Memory B cell (primary cell): ENCODE measurements at regions not wholly inside any gene's neighbourhood (a gene's known extent, or its start where the extent isn't known, plus 50 kb on each side); places are given as distances from the start of the nearest gene placed in this dataset.

ENCODE experiments used
- ATAC-seq: fragments of 150-1000 bp; cut with Tn5 transposase; 2 replicates; pipeline ENCODE4 v1.10.0; 2021; ENCODE audit warnings: low read depth, mild to moderate bottlenecking, moderate library complexity
- DNase-seq, 2 donors: peaks; one replicate each; pipeline ENCODE4 v3.0.0; 2022; ENCODE audit warnings: low spot score in 2 of 2
- H3K27ac Mint-ChIP-seq: one replicate; pipeline ENCODE4 v1.8.0; 2022; ENCODE audit warnings: mild to moderate bottlenecking, moderate library complexity, mixed read lengths
- H3K27me3 Mint-ChIP-seq: one replicate; pipeline ENCODE4 v1.8.0; 2022; ENCODE audit warnings: mixed read lengths
- H3K36me3 Mint-ChIP-seq: one replicate; pipeline ENCODE4 v1.8.0; 2022; ENCODE audit warnings: mild to moderate bottlenecking, mixed read lengths
- H3K4me1 Mint-ChIP-seq: one replicate; pipeline ENCODE4 v1.8.0; 2022; ENCODE audit warnings: mixed read lengths
- H3K4me3 Mint-ChIP-seq: one replicate; pipeline ENCODE4 v1.8.0; 2022; ENCODE audit warnings: mild to moderate bottlenecking, moderate library complexity, mixed read lengths
- H3K9me3 Mint-ChIP-seq: one replicate; pipeline ENCODE4 v1.8.0; 2022; ENCODE audit warnings: mixed read lengths

DNA sequence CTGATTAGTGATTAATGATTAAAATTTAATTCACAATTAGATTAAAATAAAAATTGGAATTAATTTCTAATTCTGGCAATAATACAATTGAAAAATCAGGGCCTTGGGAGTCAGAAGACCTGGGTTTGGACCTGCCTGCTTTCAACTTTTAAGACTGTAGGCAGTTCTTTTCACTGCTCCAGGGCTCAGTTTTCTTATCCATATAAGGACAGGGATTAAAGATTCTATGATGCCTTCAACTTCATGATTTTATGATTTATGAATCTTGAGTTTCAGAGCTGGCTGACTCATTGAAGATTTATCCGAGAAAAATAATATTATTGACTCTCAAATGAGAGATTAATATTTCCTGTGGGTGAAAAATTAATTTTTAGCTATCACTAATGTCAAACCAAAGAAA is 208.6 kb upstream of the ANKH start:
- DNase-seq (no peak), ATAC-seq (no peak)
- Mint-ChIP-seq H3K4me1 (no peaks in the 10 kb centered on the region), H3K9me3 (no peaks in the 10 kb centered on the region), H3K27ac (no peak overlapping the region), H3K4me3 (no peak overlapping the region), H3K36me3 (no peaks in the 10 kb centered on the region), H3K27me3 (peaks cover 7% of the 10 kb centered on the region)

DNA sequence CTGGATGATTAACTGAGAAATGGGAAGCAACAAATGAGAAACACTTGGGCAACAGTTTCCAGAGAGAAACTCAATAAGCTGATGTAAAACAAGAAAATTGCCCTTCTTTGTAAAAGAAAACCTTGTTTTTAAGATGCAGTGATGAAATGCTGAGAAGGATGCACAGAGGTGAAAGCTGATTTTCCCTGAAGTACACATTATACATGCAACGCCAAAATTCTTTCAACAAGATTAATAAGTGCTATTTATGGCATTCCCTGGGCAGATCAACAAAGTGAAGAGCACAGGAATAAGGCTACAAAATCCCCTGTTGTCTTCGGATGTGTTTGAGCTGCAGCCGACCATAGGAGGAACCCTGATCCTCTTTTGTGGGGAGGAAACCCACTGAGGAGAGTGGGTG is 208.0 kb upstream of the ANKH start:
- Mint-ChIP-seq H3K9me3 (no peaks in the 10 kb centered on the region), H3K27ac (no peak overlapping the region), H3K36me3 (no peaks in the 10 kb centered on the region), H3K4me1 (no peaks in the 10 kb centered on the region), H3K27me3 (peaks cover 7% of the 10 kb centered on the region), H3K4me3 (no peak overlapping the region)
- ATAC-seq (no peak), DNase-seq (no peak)

DNA sequence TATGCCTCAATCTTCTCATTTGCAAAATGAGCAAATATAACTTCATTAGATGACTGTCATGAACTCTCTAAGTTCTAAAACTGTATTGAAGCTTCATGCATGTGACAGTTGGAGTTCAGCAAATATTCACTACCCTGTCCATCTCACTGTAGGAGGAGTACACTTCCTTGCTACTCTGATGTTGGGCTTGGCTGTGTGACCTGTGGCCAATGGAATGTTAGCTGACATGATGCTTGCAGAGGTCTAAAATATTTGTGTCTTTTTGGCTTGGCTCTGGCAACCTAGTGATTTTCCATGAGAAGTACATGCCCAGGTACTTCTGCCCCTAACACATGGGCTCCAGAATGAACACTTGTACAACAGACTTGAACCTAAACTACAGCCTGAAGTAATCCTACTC is 203.1 kb upstream of the ANKH start:
- no peak overlapping the region for H3K4me3 Mint-ChIP-seq
- DNase-seq (no peak), ATAC-seq (no peak)
- no peak overlapping the region for H3K27ac Mint-ChIP-seq
- H3K27me3 Mint-ChIP-seq, result peaks cover 11% of the 10 kb centered on the region
- no peaks in the 10 kb centered on the region for H3K4me1 Mint-ChIP-seq
- no peaks in the 10 kb centered on the region for H3K36me3 Mint-ChIP-seq
- H3K9me3 Mint-ChIP-seq, result no peaks in the 10 kb centered on the region

- H3K4me3 Mint-ChIP-seq, result no peak overlapping the region
- no peak for ATAC-seq
Measured at GRCh38 chr5:15073453-15073852, 201.9 kb upstream of the ANKH start.

GRCh38 chr5:15070907-15071306 is 199.3 kb upstream of the ANKH start:
- H3K27ac Mint-ChIP-seq, result no peak overlapping the region
- H3K36me3 Mint-ChIP-seq, result peaks cover 3% of the 10 kb centered on the region
- H3K9me3 Mint-ChIP-seq, result peaks cover 6% of the 10 kb centered on the region
- peaks cover 9% of the 10 kb centered on the region for H3K27me3 Mint-ChIP-seq
- no peak for ATAC-seq
- DNase-seq, result no peak
- H3K4me1 Mint-ChIP-seq, result no peaks in the 10 kb centered on the region
- H3K4me3 Mint-ChIP-seq, result no peak overlapping the region

More at GRCh38 chr5:15073453-15073852, 201.9 kb upstream of the ANKH start:
- Mint-ChIP-seq H3K4me1 (no peaks in the 10 kb centered on the region), H3K9me3 (no peaks in the 10 kb centered on the region), H3K27me3 (peaks cover 11% of the 10 kb centered on the region), H3K27ac (no peak overlapping the region), H3K36me3 (no peaks in the 10 kb centered on the region)
- DNase-seq, result no peak

- Mint-ChIP-seq H3K27me3 (peaks cover 9% of the 10 kb centered on the region), H3K4me3 (no peak overlapping the region), H3K9me3 (peaks cover 6% of the 10 kb centered on the region), H3K27ac (no peak overlapping the region), H3K4me1 (no peaks in the 10 kb centered on the region), H3K36me3 (peaks cover 3% of the 10 kb centered on the region)
- ATAC-seq (no peak), DNase-seq (no peak)
Measured at GRCh38 chr5:15069407-15069905, 197.9 kb upstream of the ANKH start.

DNA sequence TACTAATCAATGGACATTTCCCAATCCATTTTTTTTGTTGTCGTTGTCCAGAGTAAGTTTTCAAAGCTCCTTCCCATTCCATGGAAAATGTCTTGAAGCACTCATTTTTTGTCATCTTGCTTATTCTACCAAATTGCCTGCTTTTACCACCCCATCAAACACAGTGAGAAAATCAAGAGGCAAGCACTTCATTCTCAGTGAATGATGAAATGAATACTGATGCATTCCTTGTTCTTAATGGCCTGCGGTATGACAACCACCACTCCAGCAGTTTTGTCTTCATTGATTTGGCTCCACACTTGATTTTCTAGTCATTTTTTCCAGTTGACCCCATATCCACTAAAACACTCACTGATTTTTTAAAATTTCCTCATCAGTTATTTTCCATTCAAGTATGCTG is 193.5 kb upstream of the ANKH start:
- H3K27ac Mint-ChIP-seq, result no peak overlapping the region
- ATAC-seq, result no peak
- no peak overlapping the region for H3K4me3 Mint-ChIP-seq
- H3K9me3 Mint-ChIP-seq, result peaks cover 6% of the 10 kb centered on the region
- no peak for DNase-seq
- H3K27me3 Mint-ChIP-seq, result peaks cover 14% of the 10 kb centered on the region
- H3K36me3 Mint-ChIP-seq, result peaks cover 3% of the 10 kb centered on the region
- H3K4me1 Mint-ChIP-seq, result no peaks in the 10 kb centered on the region

GRCh38 chr5:15064396-15064795 is 192.8 kb upstream of the ANKH start:
- DNase-seq, result no peak
- H3K36me3 Mint-ChIP-seq, result peaks cover 3% of the 10 kb centered on the region
- ATAC-seq, result no peak
- peaks cover 6% of the 10 kb centered on the region for H3K9me3 Mint-ChIP-seq
- no peak overlapping the region for H3K4me3 Mint-ChIP-seq
- H3K4me1 Mint-ChIP-seq, result no peaks in the 10 kb centered on the region
- no peak overlapping the region for H3K27ac Mint-ChIP-seq
- H3K27me3 Mint-ChIP-seq, result peaks cover 11% of the 10 kb centered on the region

DNA sequence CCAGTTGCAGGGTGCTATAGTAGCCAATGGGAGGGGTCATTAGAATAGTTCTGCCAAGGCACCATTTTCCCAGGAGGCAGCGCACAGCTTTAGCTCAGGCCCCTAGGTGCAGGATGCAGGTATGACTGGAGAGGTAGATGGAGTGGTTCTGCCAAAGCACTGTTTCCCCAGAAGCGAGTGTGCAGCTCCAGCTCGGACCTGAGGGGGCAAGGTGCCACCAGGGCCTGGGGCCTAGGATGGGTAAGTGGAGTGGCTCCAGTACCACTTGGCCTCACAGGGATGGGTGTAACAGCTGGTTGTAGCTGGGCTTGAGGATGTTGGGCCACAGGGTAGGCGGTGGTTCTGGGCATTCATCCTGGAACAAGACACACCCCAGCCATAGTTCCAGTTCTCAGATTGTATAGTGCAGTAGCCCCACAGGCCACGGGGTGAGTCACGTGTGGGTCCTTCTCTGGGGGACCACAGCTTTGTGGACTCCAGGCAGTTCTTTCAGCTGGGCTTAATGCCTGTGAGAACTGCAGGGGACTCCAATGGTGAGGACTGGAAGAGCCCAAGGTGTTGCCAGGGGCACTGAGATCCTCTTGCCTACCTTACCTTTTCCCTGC is 185.5 kb upstream of the ANKH start:
- no peak for ATAC-seq
- DNase-seq, result no peak
- H3K4me1 Mint-ChIP-seq, result no peaks in the 10 kb centered on the region
- H3K9me3 Mint-ChIP-seq, result peaks cover 4% of the 10 kb centered on the region
- H3K27me3 Mint-ChIP-seq, result peaks cover 13% of the 10 kb centered on the region
- H3K4me3 Mint-ChIP-seq, result no peak overlapping the region
- no peaks in the 10 kb centered on the region for H3K36me3 Mint-ChIP-seq
- no peak overlapping the region for H3K27ac Mint-ChIP-seq

GRCh38 chr5:15044521-15044920 is 172.9 kb upstream of the ANKH start:
- ATAC-seq (no peak), DNase-seq (no peak)
- Mint-ChIP-seq H3K27me3 (peaks cover 4% of the 10 kb centered on the region), H3K36me3 (no peaks in the 10 kb centered on the region), H3K9me3 (peaks cover 4% of the 10 kb centered on the region), H3K4me1 (no peaks in the 10 kb centered on the region), H3K27ac (no peak overlapping the region), H3K4me3 (no peak overlapping the region)

GRCh38 chr5:15037247-15037908 is 165.8 kb upstream of the ANKH start:
- no peak for ATAC-seq
- no peak overlapping the region for H3K27ac Mint-ChIP-seq

GRCh38 chr5:15034379-15034778 is 162.8 kb upstream of the ANKH start:
- Mint-ChIP-seq H3K36me3 (no peaks in the 10 kb centered on the region), H3K27ac (no peak overlapping the region), H3K9me3 (peaks cover 3% of the 10 kb centered on the region), H3K4me3 (no peak overlapping the region), H3K27me3 (peaks cover 6% of the 10 kb centered on the region), H3K4me1 (no peaks in the 10 kb centered on the region)
- DNase-seq (no peak), ATAC-seq (no peak)

More at GRCh38 chr5:15037247-15037908, 165.8 kb upstream of the ANKH start:
- H3K4me3 Mint-ChIP-seq, result no peak overlapping the region
- no peaks in the 10 kb centered on the region for H3K36me3 Mint-ChIP-seq
- peaks cover 5% of the 10 kb centered on the region for H3K27me3 Mint-ChIP-seq
- DNase-seq, result no peak
- no peaks in the 10 kb centered on the region for H3K4me1 Mint-ChIP-seq
- peaks cover 7% of the 10 kb centered on the region for H3K9me3 Mint-ChIP-seq

DNA sequence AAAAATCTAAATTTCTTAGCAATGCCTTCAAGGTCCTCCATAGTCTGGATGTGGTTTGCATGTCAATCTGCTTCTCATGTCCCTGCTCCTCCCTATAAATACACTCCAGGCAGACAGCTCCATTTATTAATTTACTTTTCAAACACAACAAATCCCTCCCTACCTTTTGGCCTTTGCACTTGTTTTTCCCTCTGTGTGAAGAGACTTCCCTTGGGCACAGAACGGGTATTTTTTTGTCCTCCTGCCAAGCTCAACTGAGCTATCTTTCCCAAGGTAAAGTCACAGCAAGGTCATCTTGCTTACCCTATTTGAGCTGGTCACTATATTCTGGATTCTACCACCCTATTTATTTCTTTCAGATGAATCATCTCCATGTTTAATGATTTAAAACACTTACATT is 159.6 kb upstream of the ANKH start:
- ATAC-seq, result no peak
- Mint-ChIP-seq H3K4me1 (no peaks in the 10 kb centered on the region), H3K9me3 (no peaks in the 10 kb centered on the region), H3K27ac (no peak overlapping the region), H3K36me3 (peaks cover 3% of the 10 kb centered on the region), H3K4me3 (no peak overlapping the region), H3K27me3 (peaks cover 16% of the 10 kb centered on the region)
- DNase-seq, result no peak

DNA sequence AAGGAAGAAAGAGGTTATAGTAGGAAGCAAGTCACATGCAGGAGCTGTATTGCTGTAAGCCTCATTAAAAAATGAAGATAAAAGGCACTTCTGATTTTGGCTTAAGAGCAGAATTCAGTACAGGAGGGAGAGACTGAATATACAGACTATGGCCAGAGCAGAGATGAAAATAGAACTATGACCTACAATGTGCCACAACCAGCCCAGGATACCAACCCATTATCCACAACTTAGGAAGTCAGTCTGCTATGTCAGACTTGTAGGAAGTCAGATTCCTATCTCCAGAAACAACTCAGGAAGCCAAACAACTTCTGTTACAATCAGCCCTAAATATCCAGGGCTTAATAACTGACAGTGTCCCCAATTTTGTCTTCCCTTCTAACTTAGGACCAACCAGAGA is 156.2 kb upstream of the ANKH start:
- no peak overlapping the region for H3K27ac Mint-ChIP-seq
- ATAC-seq, result no peak
- no peaks in the 10 kb centered on the region for H3K4me1 Mint-ChIP-seq
- no peaks in the 10 kb centered on the region for H3K9me3 Mint-ChIP-seq
- peaks cover 3% of the 10 kb centered on the region for H3K36me3 Mint-ChIP-seq
- no peak for DNase-seq
- H3K4me3 Mint-ChIP-seq, result no peak overlapping the region
- H3K27me3 Mint-ChIP-seq, result peaks cover 23% of the 10 kb centered on the region

DNA sequence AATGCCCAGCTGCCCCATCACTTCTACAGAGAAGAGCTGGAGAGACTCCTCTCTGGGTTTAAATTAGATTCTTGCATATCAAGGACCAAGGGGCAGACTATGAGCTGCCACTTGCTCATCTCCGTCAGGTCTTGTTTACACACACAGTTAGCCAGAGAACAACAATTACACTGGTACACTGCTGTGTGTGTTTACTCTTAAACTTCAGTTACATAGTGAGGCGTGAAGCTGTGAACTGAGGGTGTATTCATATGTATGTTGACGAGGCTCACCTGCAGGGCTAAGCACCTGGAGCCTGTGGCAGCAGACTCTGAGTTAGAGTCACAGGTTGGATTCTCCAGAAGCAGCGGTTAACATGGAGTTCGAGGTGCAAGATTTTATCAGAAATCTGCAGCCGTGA is 155.4 kb upstream of the ANKH start:
- peaks cover 3% of the 10 kb centered on the region for H3K36me3 Mint-ChIP-seq
- ATAC-seq, result no peak
- H3K4me3 Mint-ChIP-seq, result no peak overlapping the region
- H3K27ac Mint-ChIP-seq, result no peak overlapping the region
- H3K4me1 Mint-ChIP-seq, result no peaks in the 10 kb centered on the region
- no peak for DNase-seq
- H3K9me3 Mint-ChIP-seq, result no peaks in the 10 kb centered on the region
- peaks cover 23% of the 10 kb centered on the region for H3K27me3 Mint-ChIP-seq
